HTR-8/SVneo (cell line): ENCODE measurements at regions not wholly inside any gene's neighbourhood (a gene's known extent, or its start where the extent isn't known, plus 50 kb on each side); places are given as distances from the start of the nearest gene placed in this dataset.
"Not testable (repeated sequence)": the region's sequence is repeated elsewhere in the genome, so short reads cannot be mapped to it uniquely, and the experiment has no call there.

Experiments used
- DNase-seq: peaks from one replicate; pipeline ENCODE4 v3.0.0; 2011; ENCODE audit warnings: low spot score, mixed read lengths; ENCODE audit not compliant: insufficient read length
- FAIRE-seq: peaks from 2 replicates; lab custom pipeline; 2011; peaks lifted over from hg19 to GRCh38; lab: Jason Lieb, UNC

DNA sequence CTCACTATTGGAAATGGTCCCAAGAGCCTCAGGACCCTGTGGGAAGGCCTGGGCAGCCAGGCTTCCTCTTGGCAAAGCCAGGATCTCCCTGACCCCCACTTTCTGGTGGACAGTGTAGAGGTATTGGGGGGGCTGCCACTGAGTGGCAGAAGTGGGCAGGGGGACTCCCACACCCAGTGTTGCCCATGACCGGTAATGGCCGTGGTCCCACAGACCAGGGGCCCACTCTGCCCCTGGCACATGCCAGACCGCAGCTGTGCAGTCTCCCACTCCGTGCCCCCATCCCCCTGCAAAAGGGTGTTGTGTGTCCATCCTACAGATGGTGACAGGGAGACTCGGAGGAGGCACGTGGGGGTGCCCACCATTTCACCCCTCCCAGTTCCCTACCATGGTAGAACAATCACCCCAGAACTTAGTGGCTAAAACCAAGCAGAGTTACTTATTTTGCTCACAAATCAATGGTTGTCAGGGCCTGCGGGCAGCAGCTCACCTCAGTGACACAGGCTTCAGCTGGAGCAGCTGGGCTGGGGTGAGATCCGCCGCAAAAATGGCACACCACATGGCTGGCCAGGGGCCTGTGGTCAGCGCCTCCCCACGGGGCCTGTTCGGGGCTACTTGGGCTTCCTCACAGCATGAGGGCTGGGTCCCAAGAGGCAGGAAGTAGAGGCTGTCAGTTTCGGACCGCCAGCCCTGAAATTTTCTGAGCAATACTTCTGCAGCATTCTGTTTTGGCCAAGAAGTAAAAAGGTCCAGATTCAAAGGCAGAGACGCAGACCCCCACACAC lies 59.0 kb upstream of the ZNF469 start:
- peak; percentile 31 for FAIRE-seq
- DNase-seq: no peak

DNA sequence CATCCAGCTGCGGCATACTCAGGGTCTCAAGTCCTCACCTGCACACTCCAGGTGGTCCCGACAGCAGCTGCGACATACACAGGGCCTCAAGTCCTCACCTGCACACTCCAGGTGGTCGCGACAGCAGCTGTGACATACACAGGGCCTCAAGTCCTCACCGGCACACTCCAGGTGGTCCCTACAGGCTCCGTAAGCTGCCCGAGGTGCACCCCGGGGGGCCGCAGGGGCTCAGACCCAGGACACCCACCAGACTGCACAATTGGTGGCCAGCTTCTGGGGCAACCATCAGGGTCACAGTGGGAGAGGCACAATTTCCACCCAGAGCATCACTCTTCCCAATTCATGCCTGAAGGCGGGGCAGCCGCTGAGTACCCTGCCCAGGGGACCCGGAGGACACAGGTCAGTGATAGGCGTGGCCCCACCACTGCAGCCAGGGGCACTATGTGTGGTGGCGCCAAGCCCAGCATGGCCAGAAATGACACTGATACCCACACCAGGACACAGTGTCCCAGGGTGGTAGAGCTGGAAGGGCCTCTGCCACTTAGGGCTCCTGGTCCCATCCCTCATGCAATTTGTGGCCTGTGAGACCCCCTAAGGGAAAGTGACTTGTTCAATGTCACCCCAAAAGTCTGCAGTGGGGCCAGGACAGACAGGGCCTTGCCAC lies 57.5 kb upstream of the ZNF469 start:
- FAIRE-seq (no peak), DNase-seq (no peak)

DNA sequence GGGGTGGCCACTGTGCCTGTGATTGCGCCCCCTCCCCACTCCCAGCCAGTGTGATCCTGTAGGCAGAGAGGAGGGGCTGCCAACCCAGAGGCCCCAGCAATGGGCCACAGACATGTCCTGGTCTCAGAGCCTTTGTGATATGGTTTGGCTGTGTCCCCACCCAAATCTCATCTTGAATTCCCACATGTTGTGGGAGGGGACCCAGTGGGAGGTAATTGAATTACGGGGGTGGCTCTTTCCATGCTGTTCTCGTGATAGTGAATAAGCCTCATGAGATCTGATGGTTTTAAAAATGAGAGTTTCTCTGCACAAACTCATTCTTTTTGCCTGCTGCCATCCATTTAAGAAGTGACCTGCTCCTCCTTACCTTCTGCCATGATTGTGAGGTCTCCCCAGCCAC lies 56.8 kb upstream of the ZNF469 start:
- no peak for FAIRE-seq
- no peak for DNase-seq

DNA sequence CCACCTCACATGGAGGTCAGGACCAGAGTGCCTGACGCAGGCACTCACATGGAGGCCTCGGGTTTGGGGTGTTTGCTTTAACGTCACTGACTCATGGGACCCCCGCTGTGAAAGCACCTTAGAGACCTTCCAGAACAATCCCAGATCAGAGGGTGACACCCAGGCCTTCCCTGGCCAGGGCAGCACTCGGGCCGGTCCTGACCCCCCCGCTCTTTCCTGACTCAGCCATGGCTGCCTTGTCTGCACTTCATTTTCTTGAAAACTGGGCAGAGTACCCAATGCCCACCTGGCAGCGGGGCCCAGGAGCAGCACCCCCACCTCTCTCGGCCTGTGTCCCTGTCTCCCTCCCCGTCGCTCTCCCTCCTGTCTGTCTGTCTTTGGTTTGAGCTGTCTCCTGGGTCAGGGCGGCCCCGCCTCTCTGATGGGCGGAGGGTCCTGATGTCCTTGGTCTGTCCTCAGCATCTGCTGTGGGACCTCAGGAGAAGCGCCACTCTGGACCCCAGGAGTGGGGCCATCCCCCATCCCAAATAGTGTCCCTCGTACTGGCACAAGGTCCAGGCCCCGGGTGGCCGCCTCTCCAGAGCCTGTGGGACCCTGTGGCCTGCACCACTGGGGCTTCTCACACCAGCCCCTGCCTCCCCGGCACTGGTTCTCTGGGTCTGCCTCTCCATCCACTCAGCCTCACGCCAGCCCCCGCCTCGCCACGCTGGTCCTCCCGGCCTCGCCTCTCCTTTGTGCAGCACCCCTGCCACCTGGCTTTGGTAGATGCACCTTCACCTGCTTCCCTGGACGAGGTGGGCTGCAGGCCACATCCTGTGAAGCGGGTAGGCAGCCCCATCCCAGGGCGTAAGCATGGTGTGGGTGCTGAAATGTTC lies 55.9 kb upstream of the ZNF469 start:
- no peak for DNase-seq
- FAIRE-seq: no peak

DNA sequence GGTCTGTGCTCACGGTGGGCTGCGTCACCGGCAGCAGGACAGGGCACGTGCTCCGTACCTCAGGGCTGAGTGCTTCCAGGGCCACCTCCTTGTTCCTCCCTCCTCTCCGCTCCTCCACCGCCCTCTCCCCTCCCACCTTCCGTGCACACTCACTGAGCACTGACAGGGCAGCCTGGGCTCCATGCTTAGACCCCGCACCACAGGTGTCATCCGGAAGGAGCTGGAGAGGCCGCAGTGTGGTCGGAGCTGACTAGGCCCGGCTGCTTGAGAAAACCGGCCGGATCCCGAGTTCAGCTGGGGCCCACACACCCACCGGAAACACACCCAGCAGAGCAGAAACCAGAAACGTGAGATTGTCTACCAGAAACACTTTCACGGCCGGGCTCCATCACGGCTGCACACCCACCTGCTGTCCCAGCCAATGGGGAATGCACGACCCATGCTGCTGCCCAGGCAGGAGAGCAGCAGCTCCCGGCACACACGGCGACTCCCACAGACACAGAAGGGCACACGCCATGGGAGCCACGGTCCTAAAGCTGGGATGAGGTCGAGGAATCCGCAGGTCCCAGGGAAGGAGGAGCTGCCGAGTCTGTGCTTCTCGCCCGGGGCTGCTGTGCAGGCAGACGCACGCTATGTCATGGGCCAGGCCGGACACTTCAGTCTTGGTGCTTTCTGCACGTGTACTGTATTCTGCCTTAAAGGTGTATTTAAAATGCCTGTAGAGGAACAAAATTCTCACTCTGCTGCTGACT lies 55.0 kb upstream of the ZNF469 start:
- DNase-seq (no peak), FAIRE-seq (no peak)

DNA sequence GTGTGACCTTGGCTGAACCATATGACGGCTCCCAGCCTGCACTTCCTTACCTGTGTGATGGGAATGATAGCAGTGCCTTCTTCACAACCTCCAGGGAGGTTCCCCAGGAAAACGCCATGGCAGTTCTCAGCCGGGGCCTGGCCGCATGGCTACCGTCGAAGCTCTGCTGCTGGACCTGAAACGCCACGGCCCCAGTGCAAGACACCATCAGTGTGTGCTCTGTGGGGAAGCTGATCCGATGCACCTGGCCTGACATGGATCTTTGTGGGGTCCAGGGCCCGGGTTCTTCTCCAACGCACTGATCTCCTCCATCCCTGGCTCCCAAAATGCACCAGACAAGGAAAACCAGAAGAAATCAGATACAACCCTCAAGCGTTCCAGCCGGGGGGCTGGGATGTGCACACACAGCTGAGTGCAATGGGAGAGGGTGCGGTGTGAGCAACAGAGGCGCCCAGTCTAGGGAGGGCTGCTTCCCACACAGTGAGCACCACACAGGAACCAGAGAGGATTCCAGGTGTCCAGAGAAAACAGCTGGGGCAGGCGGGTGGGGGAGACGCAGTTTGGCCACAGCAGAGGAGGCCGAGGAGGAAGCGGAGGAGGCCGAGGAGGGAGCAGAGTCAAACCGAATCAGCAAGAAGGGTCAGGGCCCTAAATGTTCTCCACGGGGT lies 54.3 kb upstream of the ZNF469 start:
- DNase-seq: no peak
- FAIRE-seq: no peak

DNA sequence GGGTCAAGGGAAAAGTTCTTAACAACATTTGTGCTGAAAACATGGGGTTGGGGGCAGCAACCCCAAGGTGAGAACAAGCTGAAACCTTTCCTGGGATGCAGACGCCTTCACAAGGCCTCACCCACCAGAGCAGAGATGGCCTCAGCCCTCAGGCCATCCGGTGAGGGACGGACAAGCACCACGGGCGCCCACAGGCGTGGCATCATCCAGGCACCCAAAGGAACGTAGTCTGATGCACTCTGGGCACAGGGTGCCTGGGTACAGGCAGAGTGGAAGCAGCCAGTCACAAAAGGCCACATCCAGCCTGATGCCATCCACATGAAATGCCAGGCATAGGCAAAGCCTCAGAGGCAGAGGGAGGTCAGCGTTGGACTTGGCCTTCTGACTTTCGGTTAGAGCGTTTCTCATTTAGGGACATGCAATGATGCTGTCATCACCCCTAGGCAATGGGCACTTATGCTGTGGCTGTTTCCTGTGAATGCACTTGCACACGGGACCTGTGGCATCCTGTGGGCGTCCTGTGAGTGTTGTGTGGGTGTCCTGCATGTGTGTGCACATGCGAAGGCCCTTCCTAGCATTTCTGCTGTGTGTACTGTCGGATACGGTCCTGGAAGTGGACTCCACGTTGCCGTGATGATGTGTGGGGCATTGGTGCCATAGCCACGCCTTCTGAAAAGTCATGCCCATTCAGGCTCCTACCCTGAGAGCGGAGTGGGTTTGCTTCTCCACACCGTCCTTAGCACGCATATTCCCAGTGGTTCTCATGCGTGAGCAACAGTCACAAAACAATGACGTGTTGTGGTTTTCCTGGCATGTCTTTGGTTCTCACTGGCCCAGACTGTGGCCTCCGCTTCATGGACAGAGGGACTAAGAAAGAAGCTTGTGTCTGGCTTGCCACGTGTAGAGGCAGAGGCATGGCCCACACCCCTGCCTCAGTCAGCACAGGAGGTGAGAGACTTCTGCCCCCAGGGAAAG lies 52.7 kb upstream of the ZNF469 start:
- FAIRE-seq (peak; percentile 40), DNase-seq (no peak)

DNA sequence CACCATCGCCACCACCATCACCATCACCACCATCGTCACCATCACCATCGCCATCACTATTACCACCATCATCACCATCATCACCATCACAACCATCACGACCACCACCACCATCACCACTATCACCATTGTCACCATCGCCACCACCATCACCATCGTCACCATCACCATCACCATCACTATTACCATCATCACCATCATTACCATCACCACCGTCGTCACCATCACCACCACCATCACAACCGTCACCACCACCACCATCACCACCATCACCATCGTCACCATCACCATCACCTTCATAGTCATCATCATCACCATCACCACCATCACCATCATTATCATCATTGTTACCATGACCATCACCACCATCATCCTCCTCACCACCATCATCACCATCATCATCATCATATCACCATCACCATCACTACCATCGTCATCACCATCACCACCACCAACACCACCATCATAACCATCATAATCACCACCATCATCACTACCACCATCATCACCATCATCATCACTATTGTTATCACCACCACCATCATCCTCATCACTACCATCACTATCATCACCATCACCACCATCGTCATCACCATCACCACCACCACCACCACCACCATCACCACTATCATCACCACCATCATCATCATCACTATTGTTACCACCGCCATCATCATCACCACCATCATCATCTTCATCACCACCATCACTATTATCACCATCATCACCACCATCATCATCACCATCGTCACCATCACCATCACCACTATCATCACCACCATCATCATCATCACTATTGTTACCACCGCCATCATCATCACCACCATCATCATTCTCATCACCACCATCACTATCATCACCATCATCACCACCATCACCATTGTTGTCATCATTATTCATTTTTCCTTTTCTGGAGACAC lies 51.5 kb upstream of the ZNF469 start:
- DNase-seq: no peak
- FAIRE-seq: peak; percentile 99

DNA sequence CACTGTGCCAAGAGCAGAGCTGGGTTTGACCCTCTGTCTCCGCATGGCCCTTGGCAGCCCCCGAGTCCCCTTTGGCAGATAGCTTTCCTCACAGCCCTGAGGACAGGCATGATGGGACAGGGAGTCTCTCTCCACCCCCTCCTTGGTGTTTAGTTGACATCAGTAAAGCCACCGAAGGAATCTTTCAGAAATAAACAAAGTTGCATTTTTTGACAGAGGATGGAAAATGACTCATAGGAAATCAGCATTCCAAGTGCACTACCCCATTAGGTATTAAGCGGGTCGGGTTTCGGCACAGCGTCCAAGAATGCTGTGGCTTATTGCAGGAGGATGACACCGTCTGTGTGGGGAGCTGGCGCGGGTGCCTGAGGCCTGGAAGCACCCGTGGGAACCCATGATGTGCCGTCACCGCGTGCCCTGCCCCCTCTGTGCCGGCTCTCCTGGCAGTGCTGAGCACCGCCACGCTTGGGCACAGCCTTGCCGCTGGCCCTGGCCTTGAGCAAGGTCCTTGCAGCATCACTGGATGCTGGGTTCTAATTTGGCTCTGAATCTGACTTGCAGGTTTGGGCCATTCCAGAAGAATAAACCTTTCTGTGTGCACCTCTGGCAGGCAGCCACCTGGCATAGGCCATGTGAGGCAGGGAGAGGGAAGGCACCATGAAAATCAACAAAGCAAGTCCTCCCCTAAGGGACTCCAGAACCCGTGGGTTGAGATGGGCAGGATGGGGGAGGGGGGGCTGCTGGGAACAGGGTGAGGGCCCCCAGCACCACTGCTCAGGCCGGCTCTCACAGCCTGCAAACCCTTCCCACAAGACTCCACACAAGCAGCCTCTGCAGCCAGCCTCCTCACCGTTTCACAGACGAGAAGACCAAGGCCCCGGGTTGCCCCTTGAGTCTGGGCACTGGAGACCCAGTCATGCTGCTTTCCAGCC lies 50.5 kb upstream of the ZNF469 start:
- FAIRE-seq (peak; percentile 77), DNase-seq (peak; percentile 91)

DNA sequence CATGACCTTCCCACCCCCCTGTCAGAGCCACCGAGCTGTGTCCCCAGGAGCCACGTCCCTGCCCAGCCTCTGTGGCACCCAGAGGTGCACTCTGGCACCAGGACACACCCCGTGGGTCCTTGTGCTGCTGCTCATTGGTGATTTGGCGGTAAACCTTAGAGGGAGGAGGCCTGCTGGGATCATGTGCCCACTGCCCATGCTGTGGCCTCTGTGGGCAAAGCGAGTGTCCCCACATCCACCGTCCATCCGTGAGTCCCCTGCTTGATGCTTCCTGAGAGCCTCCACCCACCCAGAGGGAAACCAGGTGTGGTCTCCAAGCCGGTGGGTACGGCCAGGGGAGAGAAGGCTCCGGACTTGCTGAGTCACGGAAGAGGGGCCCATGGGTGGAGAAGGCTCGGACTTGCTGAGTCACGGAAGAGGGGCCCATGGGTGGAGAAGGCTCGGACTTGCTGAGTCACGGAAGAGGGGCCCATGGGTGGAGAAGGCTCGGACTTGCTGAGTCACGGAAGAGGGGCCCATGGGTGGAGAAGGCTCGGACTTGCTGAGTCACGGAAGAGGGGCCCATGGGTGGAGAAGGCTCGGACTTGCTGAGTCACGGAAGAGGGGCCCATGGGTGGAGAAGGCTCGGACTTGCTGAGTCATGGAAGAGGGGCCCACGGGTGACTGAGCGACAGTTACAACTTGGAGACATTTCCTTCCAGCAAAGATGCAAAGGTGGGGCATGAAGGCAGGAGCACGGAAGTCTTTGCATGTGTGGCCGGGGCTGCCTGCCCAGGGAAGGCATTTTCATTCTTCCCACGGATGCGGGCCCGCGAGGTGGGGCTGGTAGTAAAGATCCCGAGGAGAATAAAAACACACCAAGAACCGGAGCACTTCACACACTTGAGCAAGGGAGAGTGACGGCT lies 49.6 kb upstream of the ZNF469 start:
- DNase-seq: peak; percentile 52

More for the DNA sequence above, 49.6 kb upstream of the ZNF469 start:
- FAIRE-seq: not testable (repeated sequence)
